ENCODE measurements at regions not wholly inside any gene's neighbourhood (a gene's known extent, or its start where the extent isn't known, plus 50 kb on each side); places are given as distances from the start of the nearest gene placed in this dataset.

DNA sequence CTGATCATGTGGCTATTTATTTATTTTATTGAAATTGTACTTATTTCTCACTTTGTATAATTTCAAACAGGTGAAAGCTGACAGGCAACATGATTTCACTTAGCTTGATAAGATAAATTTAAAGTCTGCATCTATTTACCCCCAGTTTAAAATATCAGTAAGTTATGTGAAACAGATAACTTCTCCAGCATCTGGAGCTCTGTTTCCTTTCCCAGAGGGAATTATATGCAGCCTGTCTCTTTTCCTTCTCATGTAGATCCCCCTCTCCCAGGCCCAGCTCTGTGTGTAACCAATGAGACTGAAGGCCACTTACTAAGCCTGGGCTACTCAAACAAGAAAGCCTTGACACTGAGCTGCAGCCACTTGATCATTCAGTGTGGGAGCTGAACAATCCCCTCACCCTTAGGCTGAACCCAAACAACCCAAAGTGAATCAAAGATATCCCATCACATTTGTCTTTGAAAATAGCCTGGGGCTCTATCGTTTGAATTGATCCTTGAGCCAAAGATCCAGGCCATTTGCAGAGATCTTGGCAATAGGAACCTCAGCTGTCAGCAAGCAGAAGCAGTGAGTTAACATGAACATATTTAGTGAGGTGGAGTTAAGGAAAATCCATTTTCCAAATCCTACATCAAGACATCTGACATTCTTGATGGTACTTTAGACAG is 383.9 kb downstream of the TGFB2 start:
- DNase-seq: no peak

DNA sequence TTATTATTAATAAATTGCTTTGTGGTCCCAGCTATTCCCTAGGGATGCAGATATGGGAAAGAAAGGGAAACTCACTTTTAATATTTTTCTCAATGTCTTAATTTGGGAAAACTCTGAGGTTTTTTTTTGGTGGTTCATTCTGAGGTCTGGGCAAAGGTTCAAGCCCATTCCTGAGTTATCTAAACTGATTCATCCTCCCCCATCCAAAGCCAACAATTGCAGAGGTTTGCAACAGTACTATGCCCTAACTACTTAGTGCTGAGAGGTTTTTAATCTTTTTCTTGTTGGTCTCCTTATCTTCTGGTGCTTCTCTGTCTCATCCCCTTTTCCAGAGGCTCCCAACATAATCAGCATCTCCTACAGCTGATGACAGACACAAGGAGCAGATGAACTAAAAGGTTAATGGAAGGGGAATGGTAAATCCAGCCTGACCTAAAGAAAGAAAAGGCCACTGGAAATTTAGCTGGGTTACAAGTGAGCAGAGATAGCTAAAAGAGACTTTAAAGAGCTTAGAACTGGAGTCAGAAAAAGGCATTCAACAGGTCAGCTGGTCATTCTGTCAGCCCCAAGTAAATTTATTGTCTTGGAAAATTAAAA is 390.4 kb downstream of the TGFB2 start:
- DNase-seq: no peak

DNA sequence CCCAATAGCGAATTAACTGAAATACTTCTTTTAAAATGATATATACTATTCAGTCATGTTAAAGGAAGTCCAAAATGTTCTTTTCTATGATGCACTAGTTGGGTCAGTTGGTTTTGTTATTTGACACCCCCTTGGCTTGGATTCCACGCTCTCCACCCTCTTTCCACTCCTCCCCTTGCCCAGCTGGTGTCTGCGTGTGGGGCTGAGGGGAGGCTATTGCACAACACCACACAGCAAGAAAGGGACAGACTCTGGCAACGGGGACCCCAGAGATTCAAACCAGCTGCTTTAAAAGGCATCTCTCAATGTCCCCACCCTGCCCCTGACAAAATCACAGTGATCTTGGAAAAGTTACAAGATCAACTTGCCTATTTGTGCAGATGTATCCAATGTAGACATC is 394.3 kb downstream of the TGFB2 start:
- no peak for DNase-seq

DNA sequence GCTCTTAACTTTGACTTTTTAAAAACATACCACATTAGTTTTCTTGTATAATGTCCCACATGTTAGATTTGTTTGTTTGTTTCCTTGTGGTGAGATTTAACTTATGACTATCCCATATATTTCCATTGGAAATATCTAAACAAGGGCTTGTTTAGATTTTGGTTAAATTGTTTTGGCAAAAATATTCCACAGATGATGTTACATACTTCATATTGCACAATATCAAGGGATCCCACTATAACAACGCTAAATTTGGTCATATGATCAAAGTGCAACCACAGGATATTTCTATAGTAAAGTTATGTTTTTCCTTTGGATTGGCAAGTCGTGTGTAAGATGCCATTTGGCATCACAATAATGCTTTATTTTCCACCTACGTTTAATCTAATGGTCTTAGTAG is 396.7 kb downstream of the TGFB2 start:
- no peak for DNase-seq

DNA sequence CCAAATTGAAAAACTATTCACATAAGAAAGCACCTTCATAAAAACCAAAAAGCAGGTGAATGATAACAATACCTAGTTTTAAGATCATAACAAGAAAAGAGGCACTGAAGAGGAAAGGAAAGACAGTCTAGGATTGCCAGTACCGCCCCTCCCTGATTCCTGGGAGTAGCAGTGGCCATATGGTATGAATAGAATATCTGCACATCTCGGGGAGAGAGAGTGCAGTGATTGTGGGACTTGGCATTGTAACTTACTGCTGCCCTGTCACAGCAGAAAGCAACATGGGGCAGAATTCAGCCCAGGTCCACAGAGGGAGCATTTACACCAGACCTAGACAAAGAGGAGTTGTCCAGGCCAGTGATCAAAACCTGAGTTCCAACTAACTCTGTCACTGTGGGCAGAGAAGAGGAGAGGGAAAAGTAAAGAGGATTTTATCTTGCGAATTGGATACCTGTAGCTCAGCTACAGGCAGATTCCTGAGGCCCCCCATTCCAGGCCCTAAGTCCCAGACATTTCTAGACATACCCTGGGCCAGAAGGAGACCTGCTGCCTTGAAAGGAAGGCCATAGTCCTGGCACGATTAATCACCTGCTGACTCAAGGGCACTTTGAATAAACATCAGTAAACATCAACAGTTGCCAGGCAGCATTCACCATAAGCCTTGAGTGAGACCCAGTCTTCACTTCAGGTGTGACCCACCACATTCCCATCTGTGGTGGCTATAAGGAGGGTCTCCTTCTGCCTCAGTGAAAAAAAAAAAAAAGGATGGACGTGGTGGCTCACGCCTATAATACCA is 397.5 kb downstream of the TGFB2 start:
- DNase-seq: no peak

DNA sequence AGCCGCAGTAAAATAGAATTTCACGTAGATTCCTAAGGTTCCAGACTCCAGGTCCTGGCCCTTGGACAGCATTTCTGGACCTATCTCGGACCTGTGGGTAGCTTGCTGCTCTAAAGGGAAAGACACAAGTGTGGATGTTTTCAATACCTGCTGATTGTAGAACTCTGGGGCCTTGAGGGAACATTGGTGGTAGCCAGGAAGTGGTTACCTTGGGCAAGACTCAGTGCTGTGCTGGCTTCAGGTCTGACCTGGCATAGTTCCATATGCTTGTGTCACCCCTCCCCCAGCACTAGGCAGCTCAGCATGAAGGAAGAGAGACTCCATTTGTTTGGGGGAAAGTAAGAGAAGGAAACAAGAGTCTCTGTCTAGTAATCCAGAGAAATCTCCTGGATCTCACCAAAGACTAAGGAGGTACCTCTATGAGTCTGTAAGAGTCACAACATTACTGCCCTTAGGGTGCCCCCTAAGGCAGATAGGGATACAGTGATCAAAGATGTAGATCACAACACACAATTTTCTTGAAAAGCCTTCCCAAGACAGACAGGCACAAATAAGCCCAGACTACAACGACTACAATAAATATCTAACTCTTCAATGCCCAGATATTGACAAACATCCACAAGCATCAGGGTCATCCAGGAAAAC is 398.8 kb downstream of the TGFB2 start:
- DNase-seq: no peak

DNA sequence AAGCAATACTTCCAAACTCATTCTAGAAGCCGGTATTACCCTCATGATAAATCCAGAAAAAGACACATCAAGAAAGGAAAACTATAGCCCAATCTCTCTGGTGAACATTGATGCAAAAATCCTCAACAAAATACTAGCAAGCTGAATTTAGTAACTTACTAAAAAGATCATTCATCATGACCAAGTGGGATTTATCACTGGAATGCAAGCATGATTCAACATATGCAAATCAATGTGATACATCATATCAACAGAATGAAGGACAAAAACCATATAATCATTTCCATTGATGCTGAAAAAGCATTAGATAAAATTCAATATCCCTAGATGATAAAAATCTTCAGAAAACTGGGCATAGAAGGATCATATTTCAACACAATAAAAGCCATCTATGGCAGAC is 402.9 kb downstream of the TGFB2 start:
- DNase-seq: no peak

DNA sequence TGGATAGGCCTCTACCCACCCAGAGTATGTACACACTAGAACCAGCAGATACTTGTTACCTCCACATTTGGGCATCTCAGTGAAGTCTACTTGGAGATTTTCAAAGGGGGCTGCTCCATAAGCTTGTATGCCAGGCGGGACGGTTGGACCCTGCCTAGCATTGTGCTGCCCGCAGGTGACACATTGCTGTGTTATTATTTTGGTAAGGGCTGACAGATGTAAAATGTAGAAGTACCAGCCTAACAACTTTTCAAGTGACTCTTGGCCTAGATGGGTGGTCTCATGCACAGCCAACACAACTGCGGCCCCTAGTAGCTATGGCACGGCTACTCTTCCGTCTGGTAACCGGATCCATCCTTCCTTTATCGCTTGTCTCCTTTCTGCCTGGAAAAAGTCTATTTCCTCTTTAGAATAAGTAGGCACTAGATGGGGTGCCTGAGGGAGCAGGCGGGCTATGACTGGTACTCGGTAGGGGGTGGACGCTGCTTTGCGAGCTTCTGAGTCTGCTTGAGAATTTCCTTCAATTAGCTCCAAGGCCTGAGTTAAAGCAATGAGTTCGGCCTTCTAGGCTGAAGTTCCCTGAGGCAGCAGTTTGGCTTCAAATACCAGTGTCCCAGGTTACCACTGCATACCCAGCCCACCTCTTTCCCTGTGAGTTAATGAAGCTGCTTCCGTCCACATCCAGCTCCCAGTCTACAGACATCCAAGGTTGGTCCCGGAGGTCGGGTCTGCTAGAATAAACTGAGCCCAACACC is 405.3 kb downstream of the TGFB2 start:
- no peak for DNase-seq

DNA sequence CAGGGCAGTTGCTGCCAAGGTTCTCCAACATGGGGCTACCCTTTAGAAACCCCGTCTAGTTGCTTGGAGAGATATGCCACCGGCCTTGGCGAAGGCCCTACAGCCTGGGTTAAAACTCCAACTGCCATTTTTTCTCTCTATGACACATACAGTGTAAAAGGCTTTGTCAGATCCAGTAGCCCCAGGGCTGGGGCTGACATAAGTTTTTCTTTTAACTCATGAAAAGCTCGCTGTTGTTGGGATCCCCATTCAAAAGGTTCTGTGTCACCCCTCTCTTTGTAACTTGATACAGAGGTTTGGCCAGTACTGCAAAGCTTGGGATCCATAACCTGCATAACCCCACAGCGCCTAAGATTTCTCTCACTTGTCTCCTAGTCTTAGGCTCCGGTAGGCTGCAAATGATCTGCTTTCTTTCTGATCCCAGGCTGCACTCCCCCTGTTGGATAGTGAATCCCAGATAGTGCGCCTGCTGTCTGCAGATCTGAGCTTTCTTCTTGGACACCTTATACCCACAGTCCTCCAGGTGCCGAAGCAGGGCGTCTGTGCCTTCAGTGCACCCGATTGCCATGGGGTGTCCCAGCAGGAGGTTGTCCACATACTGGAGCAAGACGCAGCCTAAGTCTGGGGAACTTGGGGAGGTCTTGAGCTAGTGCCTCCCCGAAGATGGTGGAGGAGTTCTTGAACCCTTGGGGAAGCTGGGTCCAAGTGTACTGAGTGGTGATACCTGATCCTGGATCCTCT is 406.2 kb downstream of the TGFB2 start:
- no peak for DNase-seq

DNA sequence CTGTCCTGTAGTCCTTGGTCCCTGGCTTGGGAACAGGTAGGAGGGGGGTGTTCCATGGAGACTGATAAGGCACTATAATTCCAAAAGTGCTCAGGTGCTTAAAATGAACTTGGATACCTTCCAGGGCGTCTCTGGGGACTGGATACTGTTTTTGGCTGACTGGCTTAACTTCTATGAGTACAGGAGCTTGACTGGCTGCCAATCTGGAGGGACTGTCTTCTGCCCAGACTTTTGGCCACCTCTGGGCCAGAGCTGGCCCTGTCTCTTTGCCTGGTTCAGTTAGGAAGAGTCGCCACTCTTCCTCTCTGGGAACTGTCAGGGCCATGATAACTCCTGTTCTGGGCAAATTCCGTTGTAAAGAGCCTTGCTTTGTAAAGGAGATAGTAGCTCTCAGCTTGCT is 407.0 kb downstream of the TGFB2 start:
- no peak for DNase-seq

DNA sequence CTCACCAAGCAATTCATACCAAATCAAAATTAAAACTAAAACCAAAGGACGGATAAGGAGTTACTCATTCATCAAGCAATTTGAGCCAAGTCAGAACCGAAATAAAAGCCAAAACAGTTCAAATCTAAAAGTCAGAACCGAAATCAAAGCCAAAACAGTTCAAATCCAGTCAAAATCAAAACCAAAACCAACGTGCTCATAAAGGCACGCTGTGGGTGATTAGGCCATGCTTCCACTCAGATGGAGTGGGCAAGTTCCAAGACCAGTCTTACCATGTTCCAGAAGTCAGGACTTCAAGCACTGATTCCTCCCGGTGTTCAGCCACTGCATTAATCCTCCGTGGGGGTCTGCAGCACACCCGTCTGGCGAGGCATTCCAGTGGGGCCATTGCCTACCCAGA is 409.3 kb downstream of the TGFB2 start:
- no peak for DNase-seq

DNA sequence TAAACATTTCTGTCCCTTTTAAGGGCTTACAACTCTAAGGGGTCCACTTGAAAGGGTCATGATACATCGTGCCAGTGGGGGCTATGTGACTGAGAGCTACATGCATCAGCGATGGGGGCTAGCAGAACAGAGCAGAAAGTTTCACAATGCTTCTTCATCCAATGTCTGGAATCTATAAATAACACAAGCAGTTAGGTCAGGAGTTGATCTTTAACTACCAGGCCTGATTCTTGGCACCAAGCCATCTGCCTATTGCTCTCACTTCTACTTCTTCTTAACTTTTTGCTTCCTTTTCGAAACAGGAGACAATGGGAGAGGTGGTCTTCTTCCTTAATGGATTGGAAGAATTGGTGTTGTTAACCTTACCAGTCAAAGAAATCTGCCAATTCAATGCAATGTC is 410.0 kb downstream of the TGFB2 start:
- no peak for DNase-seq

DNA sequence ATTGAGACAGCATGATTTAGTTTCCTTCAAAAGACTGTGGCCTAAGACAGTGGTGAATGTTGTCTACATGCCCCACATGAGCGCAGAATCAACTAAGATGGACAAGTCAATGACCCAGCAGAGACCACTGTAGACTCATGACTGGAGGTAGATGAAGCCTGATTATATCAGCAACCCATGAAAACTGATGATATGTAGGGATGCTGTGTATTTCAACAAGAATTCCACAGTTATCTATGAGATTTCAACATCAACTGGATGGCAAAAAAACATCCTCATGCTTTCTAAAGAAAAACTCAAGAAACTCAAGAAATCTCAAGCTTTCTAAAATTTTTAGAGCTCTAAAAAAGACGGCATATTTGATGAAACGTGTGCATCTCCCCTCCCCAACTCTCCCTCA is 413.9 kb upstream of the LYPLAL1 start:
- DNase-seq: no peak

DNA sequence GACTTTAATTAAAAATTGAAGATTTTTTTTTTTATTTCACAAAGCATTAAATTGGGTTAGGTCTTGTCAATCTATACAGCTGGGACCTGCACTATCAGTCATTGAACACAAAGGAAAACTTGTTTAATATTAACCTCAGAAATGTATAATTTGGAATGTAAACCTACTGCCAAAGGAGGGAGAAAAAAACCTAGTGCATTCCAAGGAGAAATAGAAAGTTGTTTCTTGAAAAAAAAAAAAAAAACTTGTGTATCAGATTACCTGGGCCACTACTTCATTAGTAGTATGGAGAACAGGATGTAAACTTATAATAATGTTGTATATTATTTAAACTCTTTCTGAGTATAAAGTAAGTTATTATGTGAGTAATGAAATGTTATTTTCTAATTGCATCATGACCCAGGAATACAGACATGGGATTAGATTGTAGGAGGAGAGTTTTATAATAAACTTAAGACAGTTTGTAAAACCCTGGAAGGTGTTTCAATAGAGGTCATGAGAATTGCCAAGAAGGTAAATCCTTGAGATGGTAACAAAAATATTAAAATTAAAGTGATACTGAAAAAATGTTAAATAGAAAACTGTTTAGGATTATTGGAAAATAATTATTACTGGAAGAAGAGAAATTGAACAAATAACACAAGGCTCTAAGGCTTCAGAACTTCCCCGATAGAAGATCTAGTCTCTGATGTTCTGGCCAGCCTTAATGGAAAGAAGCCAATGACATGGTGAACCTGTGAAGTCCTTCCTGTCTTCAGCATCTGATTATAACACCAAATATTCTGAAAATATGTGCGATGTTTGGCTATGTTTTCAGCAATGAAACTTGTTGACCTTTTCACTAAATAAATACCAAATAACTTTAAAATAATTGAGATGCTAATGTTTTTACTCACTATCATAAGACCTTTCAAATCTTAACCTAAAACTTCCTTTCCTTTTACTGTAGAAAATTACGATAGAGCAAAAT is 412.8 kb upstream of the LYPLAL1 start:
- no peak for DNase-seq

DNA sequence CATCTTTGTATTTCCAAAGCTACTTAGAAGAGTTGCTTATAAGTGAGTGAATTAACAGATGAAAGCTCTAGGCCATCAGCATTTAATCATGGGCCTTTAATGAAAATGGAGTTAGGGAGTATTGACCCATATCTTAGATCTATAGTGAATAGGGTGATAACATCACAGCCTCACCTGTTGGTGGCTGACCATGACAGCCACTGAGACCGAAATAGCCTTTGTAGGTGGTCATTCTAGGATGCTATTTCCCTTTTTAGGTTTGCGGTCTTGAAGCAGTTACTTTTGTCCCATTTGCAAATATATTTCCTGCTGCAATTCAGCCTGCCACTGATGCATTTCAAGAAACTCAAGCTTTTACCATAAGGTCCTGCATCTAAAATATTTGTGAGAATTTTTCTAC is 410.1 kb upstream of the LYPLAL1 start:
- no peak for DNase-seq

DNA sequence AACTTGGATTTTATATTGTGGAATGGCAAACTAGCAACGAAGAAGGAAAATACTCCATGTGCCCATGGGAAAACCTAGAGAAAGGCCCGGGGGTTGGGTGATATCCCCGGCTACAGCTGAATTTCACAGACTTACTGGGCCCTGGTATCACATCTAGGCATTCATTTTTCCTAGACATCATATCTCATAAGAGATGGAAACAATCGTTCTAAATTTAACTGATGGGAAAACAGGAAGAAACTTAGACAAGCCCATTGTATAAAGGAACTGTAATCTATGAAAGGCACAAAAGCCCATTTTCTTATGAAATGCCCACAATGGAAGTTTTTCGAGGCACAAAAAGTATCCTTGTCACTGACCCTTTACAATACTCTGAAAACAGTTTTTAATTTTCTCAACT is 407.9 kb upstream of the LYPLAL1 start:
- no peak for DNase-seq

DNA sequence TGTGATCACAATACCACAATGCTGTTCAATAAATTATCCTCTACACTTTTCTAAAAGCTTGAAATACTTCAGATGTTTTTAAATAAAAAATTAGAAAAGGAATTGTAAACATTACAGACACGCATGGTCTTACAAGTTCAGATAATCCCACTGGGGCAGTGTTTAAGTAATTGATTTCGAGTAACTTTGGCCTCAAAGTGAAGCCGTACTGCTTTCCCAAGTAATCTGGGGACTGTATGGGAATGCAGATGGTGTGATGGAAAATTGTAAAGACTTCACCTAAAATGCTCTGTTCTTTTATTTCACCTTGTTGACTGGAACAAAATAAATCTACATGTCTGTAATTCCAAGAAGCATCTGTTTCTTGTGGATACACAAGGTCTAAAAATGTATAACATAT is 401.7 kb upstream of the LYPLAL1 start:
- DNase-seq: no peak

DNA sequence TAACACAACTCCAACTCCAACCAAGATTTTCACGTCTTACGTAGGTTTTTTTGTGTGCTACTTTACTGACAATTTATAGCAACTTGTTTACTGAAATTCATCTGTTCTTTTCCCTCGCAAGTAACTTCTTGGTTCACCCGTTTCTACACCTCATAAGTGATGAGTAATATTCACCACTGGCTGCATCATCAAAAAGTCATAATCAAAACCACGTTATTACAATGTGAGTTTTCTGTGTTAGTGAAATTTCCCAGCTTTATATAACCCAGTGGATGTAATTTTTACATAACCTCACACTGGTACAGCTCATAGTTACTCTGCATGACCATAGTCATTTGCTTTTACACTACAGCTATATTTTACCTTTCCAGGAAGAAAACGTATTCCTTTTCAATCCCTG is 401.1 kb upstream of the LYPLAL1 start:
- no peak for DNase-seq

DNA sequence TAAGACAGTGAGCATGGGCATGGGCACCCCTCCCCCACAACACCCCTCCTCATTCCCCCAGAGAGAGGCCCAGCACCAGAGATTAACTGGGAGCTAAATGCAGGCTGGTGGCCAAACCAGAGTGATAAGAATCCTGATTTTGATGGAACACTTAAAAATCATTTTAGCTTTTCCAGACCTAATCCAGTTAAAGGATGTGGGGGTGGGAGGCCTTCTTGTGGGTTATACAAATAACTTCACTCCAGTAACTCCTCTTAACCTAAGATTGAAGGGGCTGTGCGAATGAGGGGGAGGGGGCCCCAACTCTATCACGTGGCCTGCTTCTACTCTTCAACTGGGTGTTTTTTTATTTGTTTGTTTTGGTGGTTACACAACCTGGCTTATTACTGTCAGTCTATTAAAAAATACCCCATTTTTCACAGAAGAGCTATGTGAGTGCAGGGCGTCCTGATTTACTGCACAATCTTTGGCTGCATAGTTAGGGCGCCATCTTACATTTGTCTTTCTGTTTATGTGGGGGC is 398.1 kb upstream of the LYPLAL1 start:
- DNase-seq: no peak

DNA sequence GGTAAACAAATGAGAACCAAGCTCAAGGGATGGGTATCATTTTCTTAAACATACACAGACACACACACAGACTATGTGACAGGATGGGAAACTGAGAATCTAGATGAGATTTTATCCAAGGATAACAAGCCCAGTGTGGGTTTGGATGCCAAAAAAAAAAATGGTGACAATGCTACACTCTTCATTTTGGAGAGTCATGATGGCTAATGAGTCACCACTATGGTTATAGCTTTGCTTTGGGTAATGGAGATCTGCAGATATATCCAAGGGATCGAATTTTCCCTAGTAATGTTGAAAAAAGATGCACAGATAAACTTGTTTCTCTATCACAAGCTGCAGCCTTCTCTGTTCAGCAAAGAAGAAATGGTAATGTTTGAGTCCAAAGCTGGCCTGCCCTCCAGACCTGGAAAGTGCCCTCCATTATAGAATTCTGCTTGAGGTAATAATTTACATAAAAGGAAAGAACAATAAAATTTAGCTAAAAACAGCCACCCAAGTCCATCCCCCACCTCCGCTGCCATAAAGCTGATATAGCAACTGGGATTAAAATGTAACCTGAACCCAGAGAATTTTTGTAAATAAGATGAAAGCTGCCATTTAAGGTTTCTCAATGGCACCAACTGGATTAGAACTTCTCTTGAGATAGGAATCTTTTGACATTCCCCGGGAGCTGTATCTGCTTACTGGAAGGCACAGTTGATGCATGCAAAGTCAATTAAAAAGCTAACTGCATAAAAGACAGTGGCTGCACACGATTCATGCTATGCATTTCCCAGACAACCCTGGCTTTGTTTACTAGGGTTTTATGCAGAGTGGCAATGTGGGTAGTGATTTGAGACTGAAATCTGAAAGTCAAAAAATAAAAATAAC is 395.2 kb upstream of the LYPLAL1 start:
- no peak for DNase-seq

Data from DMS79 (cell line).